WTC11 (cell line): ENCODE measurements at regions not wholly inside any gene's neighbourhood (a gene's known extent, or its start where the extent isn't known, plus 50 kb on each side); places are given as distances from the start of the nearest gene placed in this dataset.

ENCODE experiments used
- ATAC-seq: fragments of 200-7000 bp; cut with Tn5 transposase; 2 replicates; pipeline ENCODE4 v1.10.0; 2021; ENCODE audit warnings: mild to moderate bottlenecking, moderate library complexity
- CTCF ChIA-PET: fragments of 300-600 bp; sonication (Branson Sonifier 250); formaldehyde crosslinking; loops from one replicate; lab custom pipeline; 2021; ENCODE audit warnings: antibody characterized with exemption; lab: Charles Lee
- POLR2A ChIA-PET: fragments of 350-600 bp; sonication (Branson Sonifier 250); formaldehyde crosslinking; loops from one replicate; lab custom pipeline; 2021; ENCODE audit warnings: antibody characterized with exemption; lab: Charles Lee
- DNase-seq: peaks from one replicate; pipeline ENCODE4 v3.0.0; 2021; ENCODE audit warnings: low spot score
- H3K27ac Mint-ChIP-seq: 2 replicates; pipeline ENCODE4 v1.8.0; 2021; ENCODE audit warnings: mixed read lengths
- H3K27me3 Mint-ChIP-seq: 2 replicates; pipeline ENCODE4 v1.8.0; 2021; ENCODE audit warnings: low read depth, mild to moderate bottlenecking, moderate library complexity, mixed read lengths
- H3K36me3 Mint-ChIP-seq: 2 replicates; pipeline ENCODE4 v1.8.0; 2021; ENCODE audit warnings: mixed read lengths
- H3K4me1 Mint-ChIP-seq: 2 replicates; pipeline ENCODE4 v1.8.0; 2022; ENCODE audit warnings: mixed read lengths
- H3K4me3 Mint-ChIP-seq: 2 replicates; pipeline ENCODE4 v1.8.0; 2021; ENCODE audit warnings: mild to moderate bottlenecking, moderate library complexity, mixed read lengths
- H3K9me3 Mint-ChIP-seq: 2 replicates; pipeline ENCODE4 v1.8.0; 2021; ENCODE audit warnings: mixed read lengths
- ATF1 ChIP-seq: sonication (generic); formaldehyde crosslinking; IDR thresholded peaks from 2 replicates; pipeline ENCODE4 v1.8.1; 2023; ENCODE audit warnings: mild to moderate bottlenecking, moderate library complexity, missing genetic modification reagents
- ATF2 ChIP-seq: sonication (generic); formaldehyde crosslinking; IDR thresholded peaks from 2 replicates; pipeline ENCODE4 v1.8.1; 2022; ENCODE audit warnings: low read depth, missing genetic modification reagents, borderline replicate concordance
- ATF6 ChIP-seq: sonication (generic); formaldehyde crosslinking; IDR thresholded peaks from 2 replicates; pipeline ENCODE4 v1.8.1; 2023; ENCODE audit warnings: mild to moderate bottlenecking, missing genetic modification reagents
- CREM ChIP-seq: sonication (generic); formaldehyde crosslinking; IDR thresholded peaks from 2 replicates; pipeline ENCODE4 v1.8.1; 2022; ENCODE audit warnings: mild to moderate bottlenecking, missing genetic modification reagents, moderate library complexity
- CTCF ChIP-seq: fragments of 200-600 bp; IDR thresholded peaks from 2 replicates; pipeline ENCODE4 v1.8.0; 2022; ENCODE audit warnings: antibody characterized with exemption
- ESRRA ChIP-seq: sonication (generic); formaldehyde crosslinking; IDR thresholded peaks from 2 replicates; pipeline ENCODE4 v1.8.1; 2022; ENCODE audit warnings: mild to moderate bottlenecking, missing genetic modification reagents, borderline replicate concordance
- ETV6 ChIP-seq: sonication (generic); formaldehyde crosslinking; IDR thresholded peaks from 2 replicates; pipeline ENCODE4 v1.8.1; 2022; ENCODE audit warnings: mild to moderate bottlenecking, missing genetic modification reagents
- FOXJ3 ChIP-seq: sonication (generic); formaldehyde crosslinking; IDR thresholded peaks from 2 replicates; pipeline ENCODE4 v1.9.0; 2021; ENCODE audit warnings: missing genetic modification reagents, mild to moderate bottlenecking, borderline replicate concordance
- FOXP1 ChIP-seq: sonication (generic); formaldehyde crosslinking; IDR thresholded peaks from 2 replicates; pipeline ENCODE4 v1.8.0; 2022; ENCODE audit warnings: missing genetic modification reagents, mild to moderate bottlenecking, moderate library complexity, borderline replicate concordance
- GRHL2 ChIP-seq: fragments of 250-450 bp; sonication (Bioruptor Pico); IDR thresholded peaks from 2 replicates; pipeline ENCODE4 v1.8.0; 2022; ENCODE audit warnings: mild to moderate bottlenecking, moderate library complexity; ENCODE audit not compliant: insufficient replicate concordance, severe bottlenecking
- HMGA2 ChIP-seq: fragments of 250-450 bp; sonication (Bioruptor Pico); IDR thresholded peaks from 2 replicates; pipeline ENCODE4 v1.4.0; 2021; ENCODE audit warnings: mild to moderate bottlenecking, moderate library complexity
- HMGXB4 ChIP-seq: sonication (generic); formaldehyde crosslinking; IDR thresholded peaks from 2 replicates; pipeline ENCODE4 v1.8.1; 2023; ENCODE audit warnings: mild to moderate bottlenecking, moderate library complexity, missing genetic modification reagents
- JUN ChIP-seq: sonication (generic); formaldehyde crosslinking; IDR thresholded peaks from 2 replicates; pipeline ENCODE4 v1.8.0; 2023; ENCODE audit warnings: mild to moderate bottlenecking, missing genetic modification reagents
- MLX ChIP-seq: sonication (generic); formaldehyde crosslinking; IDR thresholded peaks from 2 replicates; pipeline ENCODE4 v1.8.1; 2023; ENCODE audit warnings: mild to moderate bottlenecking, missing genetic modification reagents, moderate library complexity
- MXD4 ChIP-seq: fragments of 250-450 bp; sonication (Bioruptor Pico); IDR thresholded peaks from 2 replicates; pipeline ENCODE4 v1.8.0; 2021; ENCODE audit warnings: mild to moderate bottlenecking, moderate library complexity, borderline replicate concordance
- NFATC4 ChIP-seq: fragments of 250-450 bp; sonication (Bioruptor Pico); IDR thresholded peaks from 2 replicates; pipeline ENCODE4 v1.9.0; 2021; ENCODE audit warnings: mild to moderate bottlenecking
- NFE2L1 ChIP-seq: sonication (generic); formaldehyde crosslinking; IDR thresholded peaks from 2 replicates; pipeline ENCODE4 v1.8.1; 2023; ENCODE audit warnings: missing genetic modification reagents
- NFYB ChIP-seq: sonication (generic); formaldehyde crosslinking; conservative IDR thresholded peaks from 2 replicates; pipeline ENCODE4 v1.8.0; 2022; ENCODE audit warnings: low read depth, missing genetic modification reagents
- RORB ChIP-seq: fragments of 250-450 bp; sonication (Bioruptor Pico); IDR thresholded peaks from 2 replicates; pipeline ENCODE4 v1.9.0; 2021; ENCODE audit warnings: mild to moderate bottlenecking
- TP53 ChIP-seq: sonication (generic); formaldehyde crosslinking; IDR thresholded peaks from 2 replicates; pipeline ENCODE4 v1.8.1; 2023; ENCODE audit warnings: mild to moderate bottlenecking, missing genetic modification reagents
- USF1 ChIP-seq: sonication (generic); formaldehyde crosslinking; IDR thresholded peaks from 2 replicates; pipeline ENCODE4 v1.8.0; 2022; ENCODE audit warnings: mild to moderate bottlenecking, missing genetic modification reagents
- ZMAT4 ChIP-seq: fragments of 250-450 bp; sonication (Bioruptor Pico); IDR thresholded peaks from 2 replicates; pipeline ENCODE4 v1.9.0; 2021; ENCODE audit warnings: mild to moderate bottlenecking
- ZNF138 ChIP-seq: sonication (generic); formaldehyde crosslinking; conservative IDR thresholded peaks from 2 replicates; pipeline ENCODE4 v1.8.1; 2022; ENCODE audit warnings: mild to moderate bottlenecking, moderate library complexity, missing genetic modification reagents
- ZNF232 ChIP-seq: sonication (generic); formaldehyde crosslinking; IDR thresholded peaks from 2 replicates; pipeline ENCODE4 v1.8.0; 2022; ENCODE audit warnings: mild to moderate bottlenecking, missing genetic modification reagents
- ZNF263 ChIP-seq: sonication (generic); formaldehyde crosslinking; IDR thresholded peaks from 2 replicates; pipeline ENCODE4 v1.8.1; 2022; ENCODE audit warnings: low read depth, mild to moderate bottlenecking, moderate library complexity, missing genetic modification reagents
- ZNF317 ChIP-seq: sonication (generic); formaldehyde crosslinking; IDR thresholded peaks from 2 replicates; pipeline ENCODE4 v1.8.1; 2023; ENCODE audit warnings: low read depth, mild to moderate bottlenecking, moderate library complexity, missing genetic modification reagents, borderline replicate concordance

- Mint-ChIP-seq H3K4me1 (peaks cover 4% of the 10 kb centered on the region; the same call in 1 of the 2 replicates), H3K27me3 (no peaks in the 10 kb centered on the region), H3K27ac (no peak overlapping the region), H3K9me3 (peaks cover 27% of the 10 kb centered on the region), H3K36me3 (peaks cover 5% of the 10 kb centered on the region; the same call in 1 of the 2 replicates), H3K4me3 (no peak overlapping the region)
- CTCF ChIA-PET: no interaction called here
- ATAC-seq (no peak), DNase-seq (no peak)
- TF ChIP-seq RORB (CRISPR knock-in tag) (no peak), NFE2L1 (no peak), CTCF (no peak), TP53 (no peak), ZNF232 (CRISPR knock-in tag) (no peak), ESRRA (CRISPR knock-in tag) (no peak), ZMAT4 (no peak), ATF6 (no peak), FOXJ3 (CRISPR knock-in tag) (no peak), FOXP1 (CRISPR knock-in tag) (no peak), ZNF263 (no peak), ETV6 (no peak), HMGXB4 (no peak), CREM (CRISPR knock-in tag) (no peak), ATF2 (CRISPR knock-in tag) (no peak), NFYB (CRISPR knock-in tag) (no peak), NFATC4 (CRISPR knock-in tag) (no peak), MXD4 (CRISPR knock-in tag) (no peak), ZNF138 (CRISPR knock-in tag) (no peak), ATF1 (CRISPR knock-in tag) (no peak)
- POLR2A ChIA-PET: interaction anchor here (0.6 kb wide), 1 partner anchor 149 kb away, joined by 7 read pairs; no protein-coding TSS in a partner anchor
These were observed 435.0 kb upstream of the KIF2B start for GRCh38 chr17:53387745-53388144.

- no peak for DNase-seq
- H3K27me3 Mint-ChIP-seq: no peaks in the 10 kb centered on the region; the same call in 1 of the 2 replicates
- CTCF ChIA-PET: no interaction called here
- no peak for TF ChIP-seq HMGA2 (CRISPR knock-in tag)
- no peak for TF ChIP-seq GRHL2 (CRISPR knock-in tag)
- no peak for TF ChIP-seq NFATC4 (CRISPR knock-in tag)
- TF ChIP-seq ZNF317: no peak
- TF ChIP-seq FOXP1 (CRISPR knock-in tag): no peak
- TF ChIP-seq MLX (CRISPR knock-in tag): no peak
- TF ChIP-seq JUN: no peak
- no peak for TF ChIP-seq MXD4 (CRISPR knock-in tag)
- TF ChIP-seq USF1 (CRISPR knock-in tag): no peak
- TF ChIP-seq ZNF232 (CRISPR knock-in tag): no peak
These were observed 468.8 kb upstream of the KIF2B start for GRCh38 chr17:53353919-53354351.

More at GRCh38 chr17:53353919-53354351, 468.8 kb upstream of the KIF2B start:
- Mint-ChIP-seq H3K9me3 (peaks cover 43% of the 10 kb centered on the region), H3K36me3 (peaks cover 19% of the 10 kb centered on the region), H3K4me3 (no peak overlapping the region), H3K27ac (no peak overlapping the region), H3K4me1 (peaks cover 15% of the 10 kb centered on the region)
- ATAC-seq: peak; percentile 22; the same call in 1 of the 2 replicates
- POLR2A ChIA-PET: no interaction called here
